ENCODE measurements at regions not wholly inside any gene's neighbourhood (a gene's known extent, or its start where the extent isn't known, plus 50 kb on each side); places are given as distances from the start of the nearest gene placed in this dataset.

- no peak overlapping the region for H2BK20ac ChIP-seq (ENCODE audit: low read length)
- H2BK120ac ChIP-seq (replicated peaks; ENCODE audit: low read depth, low read length), result peak overlapping the region; percentile 28
- H4K20me1 ChIP-seq (replicated peaks in 1 of 2; ENCODE audit: control insufficient read depth in 1 of 2, insufficient read depth in 2 of 2, low read length in 2 of 2), result no peaks in the 10 kb centered on the region
- H4K8ac ChIP-seq (ENCODE audit: extremely low read depth, insufficient read depth, low read length), result no peak overlapping the region
- H2BK15ac ChIP-seq (ENCODE audit: low read length), result peak overlapping the region; percentile 36; the same call in 1 of the 2 replicates
- H2BK5ac ChIP-seq (ENCODE audit: low read depth, low read length), result peak overlapping the region; percentile 26; the same call in 1 of the 2 replicates
- peak overlapping the region; percentile 32 for H3K56ac ChIP-seq (replicated peaks; ENCODE audit: insufficient read length, low read depth, low read length)
- peak overlapping the region; percentile 15 for H4K5ac ChIP-seq (ENCODE audit: insufficient read length, low read depth, low read length)
- H3K23me2 ChIP-seq (ENCODE audit: low read depth, low read length), result peaks cover 7% of the 10 kb centered on the region; the same call in 1 of the 2 replicates
- H3K36me3 ChIP-seq (ENCODE audit: control insufficient read depth in 2 of 4, insufficient read depth in 4 of 4, low read length in 3 of 4), result no peaks in the 10 kb centered on the region
- no peak overlapping the region for H2BK12ac ChIP-seq (ENCODE audit: low read depth, low read length)
- H3K23ac ChIP-seq (ENCODE audit: insufficient read length), result no peak overlapping the region
- peak overlapping the region; percentile 36 to 60 (median 52); a peak in 7 of 8 replicates for H3K4me3 ChIP-seq (ENCODE audit: extremely low read depth in 1 of 4, insufficient read depth in 2 of 4, low read depth in 3 of 4, low read length in 4 of 4)
- H3K4me1 ChIP-seq (replicated peaks in 1 of 4; ENCODE audit: control insufficient read depth in 3 of 4, insufficient read depth in 4 of 4, low read length in 3 of 4), result peaks cover 0 to 7% (median 3%) of the 10 kb centered on the region in 4 experiments; a peak in 4 of 7 replicates
- ChIA-PET CTCF (ENCODE audit: partially characterized antibody) (interaction anchor here (0.5 to 3.7 kb wide), 56 partner anchors 9 to 787 kb away, joined by 3 to 43 read pairs (median 4); partner anchors contain the start of gene EXTL2), POLR2A (ENCODE audit: partially characterized antibody) (interaction anchor here (1.1 kb wide), 2 partner anchors 9 to 10 kb away, joined by 3 read pairs; no protein-coding TSS in a partner anchor)
- no peaks in the 10 kb centered on the region for H3K27me3 ChIP-seq (replicated peaks in 1 of 4; ENCODE audit: control insufficient read depth in 3 of 4, extremely low read depth in 1 of 4, insufficient read depth in 3 of 4, low read length in 3 of 4)
- FAIRE-seq (peak; percentile 36), DNase-seq (ENCODE audit: low read depth in 1 of 2, low spot score in 2 of 2) (peak in 1 of 2 experiments; percentile 70)
- no peaks in the 10 kb centered on the region for H3K79me2 ChIP-seq (ENCODE audit: control insufficient read depth in 1 of 2, insufficient read depth in 2 of 2, low read length in 2 of 2)
- H4K91ac ChIP-seq (replicated peaks; ENCODE audit: insufficient read length, low read length), result no peak overlapping the region
- H3K4ac ChIP-seq (replicated peaks; ENCODE audit: insufficient read length, low read depth, low read length), result no peak overlapping the region
- H3K18ac ChIP-seq (ENCODE audit: extremely low read depth, low read length), result 0 out of 2 replicates have a peak overlapping the region, but pooled peaks have one; percentile 49
- no peak overlapping the region for H2AK5ac ChIP-seq (ENCODE audit: low read depth, low read length)
- WGBS, 2 experiments (ENCODE audit: extremely low coverage in 1 of 2, insufficient coverage in 1 of 2, insufficient read length in 1 of 2, insufficient replicate concordance in 2 of 2, low coverage in 1 of 2, low lambda C conversion rate in 2 of 2, missing lambda C conversion rate in 1 of 2), result 2% methylated on average over 37 of the region's 37 CpGs; no CpG with 5 or more reads in 1 of the 2 experiments
- H3K14ac ChIP-seq (ENCODE audit: insufficient read length), result no peak overlapping the region
- H2AFZ ChIP-seq (ENCODE audit: low read length), result peak overlapping the region; percentile 87
- H3K4me2 ChIP-seq (ENCODE audit: insufficient read depth in 1 of 2, low read depth in 2 of 2, low read length in 2 of 2), result peak overlapping the region; percentile 62 to 93
- no peaks in the 10 kb centered on the region for H3K9me3 ChIP-seq (ENCODE audit: insufficient read depth in 2 of 2, low read depth in 1 of 2, low read length in 1 of 2)
- peak overlapping the region in 1 of 4 experiments; percentile 10; a peak in 2 of 7 replicates for H3K9ac ChIP-seq (replicated peaks in 1 of 4; ENCODE audit: extremely low read depth in 1 of 4, low read depth in 3 of 4, low read length in 3 of 4)
- no peak overlapping the region for H3K27ac ChIP-seq (ENCODE audit: low read depth, low read length)
- no peaks in the 10 kb centered on the region for H3K79me1 ChIP-seq (ENCODE audit: low read depth, low read length)
- TF ChIP-seq RAD21 (IDR thresholded peaks at IDR 0.05 in 1 of 2, conservative IDR thresholded peaks at IDR 0.05 in 1 of 2; ENCODE audit: low read depth in 2 of 2, low read length in 2 of 2), result peak; percentile 81 to 86
- peak; percentile 87 for TF ChIP-seq KDM4A (IDR thresholded peaks at IDR 0.05; ENCODE audit: low read depth, low read length, severe bottlenecking)
- TF ChIP-seq E2F6 (IDR thresholded peaks at IDR 0.05), result peak; percentile 67; the same call in 1 of the 2 replicates
- TF ChIP-seq MAFK (IDR thresholded peaks at IDR 0.05; ENCODE audit: low read depth, low read length), result no peak
Observed at GRCh38 chr1:101309334-101310311, 72.8 kb downstream of the S1PR1 start.
